Chondrocyte (in vitro differentiated cells): ENCODE measurements at regions not wholly inside any gene's neighbourhood (a gene's known extent, or its start where the extent isn't known, plus 50 kb on each side); places are given as distances from the start of the nearest gene placed in this dataset.

Experiments
- DNase-seq: peaks from one replicate; pipeline ENCODE4 v3.0.0; 2021; ENCODE audit warnings: mixed read lengths, low spot score
- H3K27ac Mint-ChIP-seq: one replicate; pipeline ENCODE4 v1.8.0; 2021; ENCODE audit warnings: mild to moderate bottlenecking, moderate library complexity, mixed read lengths; ENCODE audit not compliant: unreplicated experiment
- H3K27me3 Mint-ChIP-seq: 2 replicates; pipeline ENCODE4 v1.8.0; 2021; ENCODE audit warnings: low read depth, mixed read lengths
- H3K36me3 Mint-ChIP-seq: 2 replicates; pipeline ENCODE4 v1.8.0; 2021; ENCODE audit warnings: low read depth, mixed read lengths
- H3K4me1 Mint-ChIP-seq: 2 replicates; pipeline ENCODE4 v1.8.0; 2021; ENCODE audit warnings: low read depth, mild to moderate bottlenecking, mixed read lengths
- H3K4me3 Mint-ChIP-seq: one replicate; pipeline ENCODE4 v1.8.0; 2021; ENCODE audit warnings: mild to moderate bottlenecking, moderate library complexity, mixed read lengths; ENCODE audit not compliant: unreplicated experiment
- H3K9me3 Mint-ChIP-seq: 2 replicates; pipeline ENCODE4 v1.8.0; 2021; ENCODE audit warnings: low read depth, mixed read lengths
- CTCF ChIP-seq: fragments of 200-600 bp; sonication (generic); IDR thresholded peaks from 2 replicates; pipeline ENCODE4 v1.5.0; 2021; ENCODE audit warnings: antibody characterized with exemption, mild to moderate bottlenecking, moderate library complexity

DNA sequence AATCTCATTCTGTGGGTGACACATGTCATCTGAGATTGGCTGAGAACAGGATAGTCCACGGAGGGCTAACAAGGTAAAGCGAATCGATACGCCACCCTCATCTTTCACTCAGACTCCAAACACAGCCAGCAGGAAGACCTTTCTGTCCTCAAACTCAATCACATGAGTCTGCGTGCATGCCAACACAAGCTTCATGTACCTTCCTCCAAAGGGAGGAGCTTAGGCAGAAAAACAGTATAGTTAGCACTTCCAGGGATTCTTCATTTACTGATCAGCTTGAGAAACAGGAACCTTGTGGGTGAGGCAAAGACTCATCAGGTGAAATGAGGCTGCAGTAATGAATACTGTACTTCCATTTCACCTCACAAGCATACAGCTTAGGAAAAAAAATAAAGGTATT lies 767.1 kb upstream of the API5 start:
- no peaks in the 10 kb centered on the region for H3K4me1 Mint-ChIP-seq
- H3K27ac Mint-ChIP-seq = no peak overlapping the region
- no peak for DNase-seq
- TF ChIP-seq CTCF = no peak
- H3K36me3 Mint-ChIP-seq = no peaks in the 10 kb centered on the region
- no peak overlapping the region for H3K4me3 Mint-ChIP-seq
- peaks cover 11% of the 10 kb centered on the region for H3K9me3 Mint-ChIP-seq
- H3K27me3 Mint-ChIP-seq = no peaks in the 10 kb centered on the region

- no peak overlapping the region for H3K4me3 Mint-ChIP-seq
- peaks cover 11% of the 10 kb centered on the region for H3K9me3 Mint-ChIP-seq
- no peaks in the 10 kb centered on the region for H3K4me1 Mint-ChIP-seq
- H3K27me3 Mint-ChIP-seq = no peaks in the 10 kb centered on the region
- no peak for TF ChIP-seq CTCF
- no peak overlapping the region for H3K27ac Mint-ChIP-seq
- no peaks in the 10 kb centered on the region for H3K36me3 Mint-ChIP-seq
- DNase-seq = no peak
Observed at GRCh38 chr11:42545954-42546353, 765.8 kb upstream of the API5 start.

GRCh38 chr11:42552786-42553185 lies 759.0 kb upstream of the API5 start:
- Mint-ChIP-seq H3K4me1 (no peaks in the 10 kb centered on the region), H3K27ac (no peak overlapping the region), H3K36me3 (no peaks in the 10 kb centered on the region), H3K4me3 (no peak overlapping the region), H3K9me3 (no peaks in the 10 kb centered on the region), H3K27me3 (peaks cover 2% of the 10 kb centered on the region)
- TF ChIP-seq CTCF = no peak
- DNase-seq = no peak

- H3K27me3 Mint-ChIP-seq = peaks cover 2% of the 10 kb centered on the region
- H3K36me3 Mint-ChIP-seq = no peaks in the 10 kb centered on the region
- no peak for TF ChIP-seq CTCF
- H3K4me3 Mint-ChIP-seq = no peak overlapping the region
- H3K27ac Mint-ChIP-seq = no peak overlapping the region
- no peak for DNase-seq
- no peaks in the 10 kb centered on the region for H3K9me3 Mint-ChIP-seq
- H3K4me1 Mint-ChIP-seq = no peaks in the 10 kb centered on the region
Observed at GRCh38 chr11:42555190-42555589, 756.6 kb upstream of the API5 start.

- H3K9me3 Mint-ChIP-seq = peaks cover 21% of the 10 kb centered on the region
- no peak for TF ChIP-seq CTCF
- H3K27me3 Mint-ChIP-seq = no peaks in the 10 kb centered on the region
- no peak overlapping the region for H3K27ac Mint-ChIP-seq
- no peaks in the 10 kb centered on the region for H3K36me3 Mint-ChIP-seq
- no peak for DNase-seq
- H3K4me1 Mint-ChIP-seq = no peaks in the 10 kb centered on the region
- no peak overlapping the region for H3K4me3 Mint-ChIP-seq
Observed at GRCh38 chr11:42571131-42571877, 740.5 kb upstream of the API5 start.
